ENCODE measurements at regions not wholly inside any gene's neighbourhood (a gene's known extent, or its start where the extent isn't known, plus 50 kb on each side); places are given as distances from the start of the nearest gene placed in this dataset.

GRCh38 chr3:188002626-188003138 lies 151.3 kb upstream of the LPP start:
- TF ChIP-seq EP300 (IDR thresholded peaks at IDR 0.05) (no peak), CTCF (IDR thresholded peaks at IDR 0.05) (no peak), POLR2A (IDR thresholded peaks at IDR 0.05) (no peak)
- Histone ChIP-seq H3K36me3 (no peaks in the 10 kb centered on the region), H3K4me1 (ENCODE audit: insufficient read depth) (no peaks in the 10 kb centered on the region), H3K4me3 (no peak overlapping the region), H3K27ac (no peak overlapping the region), H3K9me3 (no peaks in the 10 kb centered on the region), H3K27me3 (no peaks in the 10 kb centered on the region)
- 96 to 100% (median 98%) methylated on average over 1 of the region's 1 CpG for WGBS, 3 donors
- intact Hi-C loops (cut with DNase I) = no loop called here
- no peak for DNase-seq

GRCh38 chr3:188003188-188004171 lies 150.5 kb upstream of the LPP start:
- Histone ChIP-seq H3K4me1 (ENCODE audit: insufficient read depth) (no peaks in the 10 kb centered on the region), H3K27ac (no peak overlapping the region), H3K9me3 (no peaks in the 10 kb centered on the region), H3K4me3 (no peak overlapping the region), H3K27me3 (no peaks in the 10 kb centered on the region), H3K36me3 (no peaks in the 10 kb centered on the region)
- no peak for DNase-seq
- whole genome bisulfite sequencing, 3 donors = 64 to 75% (median 70%) methylated on average over 9 of the region's 9 CpGs
- intact Hi-C loops (cut with DNase I) = no loop called here
- no peak for TF ChIP-seq POLR2A (IDR thresholded peaks at IDR 0.05)
- TF ChIP-seq EP300 (IDR thresholded peaks at IDR 0.05) = no peak
- TF ChIP-seq CTCF (IDR thresholded peaks at IDR 0.05) = no peak

GRCh38 chr3:188006726-188007393 lies 147.1 kb upstream of the LPP start:
- intact Hi-C loops (cut with DNase I) = no loop called here
- no peak for DNase-seq
- Histone ChIP-seq H3K4me3 (no peak overlapping the region), H3K27me3 (no peaks in the 10 kb centered on the region), H3K27ac (no peak overlapping the region), H3K9me3 (no peaks in the 10 kb centered on the region), H3K36me3 (no peaks in the 10 kb centered on the region), H3K4me1 (ENCODE audit: insufficient read depth) (no peaks in the 10 kb centered on the region)
- TF ChIP-seq POLR2A (IDR thresholded peaks at IDR 0.05) = no peak
- no peak for TF ChIP-seq EP300 (IDR thresholded peaks at IDR 0.05)
- no peak for TF ChIP-seq CTCF (IDR thresholded peaks at IDR 0.05)
- WGBS, 3 donors = 89 to 90% (median 90%) methylated on average over 17 of the region's 17 CpGs

- no peak for DNase-seq
- intact Hi-C loops (cut with DNase I) = no loop called here
Observed at GRCh38 chr3:188007897-188008296, 146.1 kb upstream of the LPP start.

More at GRCh38 chr3:188007897-188008296, 146.1 kb upstream of the LPP start:
- WGBS, 3 donors = 87 to 89% (median 88%) methylated on average over 6 of the region's 6 CpGs
- Histone ChIP-seq H3K36me3 (no peaks in the 10 kb centered on the region), H3K4me1 (ENCODE audit: insufficient read depth) (no peaks in the 10 kb centered on the region), H3K4me3 (no peak overlapping the region), H3K27me3 (no peaks in the 10 kb centered on the region), H3K9me3 (no peaks in the 10 kb centered on the region), H3K27ac (no peak overlapping the region)
- TF ChIP-seq CTCF (IDR thresholded peaks at IDR 0.05) = no peak
- no peak for TF ChIP-seq EP300 (IDR thresholded peaks at IDR 0.05)
- TF ChIP-seq POLR2A (IDR thresholded peaks at IDR 0.05) = no peak
